ENCODE measurements at regions not wholly inside any gene's neighbourhood (a gene's known extent, or its start where the extent isn't known, plus 50 kb on each side); places are given as distances from the start of the nearest gene placed in this dataset.
"Not testable (repeated sequence)": the region's sequence is repeated elsewhere in the genome, so short reads cannot be mapped to it uniquely, and the experiment has no call there.

DNA sequence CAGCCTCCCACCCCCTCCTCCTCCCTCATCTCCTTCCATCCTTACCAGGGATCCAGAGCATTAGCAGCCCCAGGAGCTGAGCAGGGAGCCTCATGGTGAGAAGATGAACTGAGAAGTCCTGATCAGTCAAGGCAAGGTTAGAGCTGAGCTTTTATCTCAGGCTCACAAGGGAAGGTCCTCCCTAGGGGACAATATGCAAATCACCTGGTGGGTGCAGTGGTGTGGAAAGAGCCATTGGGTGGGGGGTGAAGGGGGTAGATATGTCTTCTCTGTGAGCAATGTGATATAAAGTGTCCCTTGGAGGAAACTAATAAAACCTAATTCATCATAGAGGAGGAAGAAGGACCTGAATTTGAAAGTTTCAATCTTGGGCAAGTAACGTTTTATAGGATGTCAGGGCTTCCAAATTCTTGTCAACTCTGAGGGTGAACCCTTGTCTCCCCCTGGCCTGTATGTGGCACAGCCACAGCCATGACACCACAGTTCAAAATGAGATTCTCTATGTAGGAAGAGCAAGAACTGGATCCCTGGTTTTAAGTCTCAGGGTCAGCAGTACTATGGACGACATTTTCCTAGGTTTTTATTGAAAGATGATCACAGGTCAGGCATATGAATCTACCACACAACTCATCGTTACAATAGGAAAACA lies 543.5 kb downstream of the RPIA start:
- TF ChIP-seq, protein P1, sequence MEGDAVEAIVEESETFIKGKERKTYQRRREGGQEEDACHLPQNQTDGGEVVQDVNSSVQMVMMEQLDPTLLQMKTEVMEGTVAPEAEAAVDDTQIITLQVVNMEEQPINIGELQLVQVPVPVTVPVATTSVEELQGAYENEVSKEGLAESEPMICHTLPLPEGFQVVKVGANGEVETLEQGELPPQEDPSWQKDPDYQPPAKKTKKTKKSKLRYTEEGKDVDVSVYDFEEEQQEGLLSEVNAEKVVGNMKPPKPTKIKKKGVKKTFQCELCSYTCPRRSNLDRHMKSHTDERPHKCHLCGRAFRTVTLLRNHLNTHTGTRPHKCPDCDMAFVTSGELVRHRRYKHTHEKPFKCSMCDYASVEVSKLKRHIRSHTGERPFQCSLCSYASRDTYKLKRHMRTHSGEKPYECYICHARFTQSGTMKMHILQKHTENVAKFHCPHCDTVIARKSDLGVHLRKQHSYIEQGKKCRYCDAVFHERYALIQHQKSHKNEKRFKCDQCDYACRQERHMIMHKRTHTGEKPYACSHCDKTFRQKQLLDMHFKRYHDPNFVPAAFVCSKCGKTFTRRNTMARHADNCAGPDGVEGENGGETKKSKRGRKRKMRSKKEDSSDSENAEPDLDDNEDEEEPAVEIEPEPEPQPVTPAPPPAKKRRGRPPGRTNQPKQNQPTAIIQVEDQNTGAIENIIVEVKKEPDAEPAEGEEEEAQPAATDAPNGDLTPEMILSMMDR (IDR thresholded peaks at IDR 0.05) = not testable (repeated sequence)
- not testable (repeated sequence) for TF ChIP-seq POLR2A (IDR thresholded peaks at IDR 0.05)
